GM12864 (cell line): ENCODE measurements at regions not wholly inside any gene's neighbourhood (a gene's known extent, or its start where the extent isn't known, plus 50 kb on each side); places are given as distances from the start of the nearest gene placed in this dataset.
"Not testable (repeated sequence)": the region's sequence is repeated elsewhere in the genome, so short reads cannot be mapped to it uniquely, and the experiment has no call there.

ENCODE experiments used
- DNase-seq: peaks from one replicate; pipeline ENCODE4 v3.0.0-alpha.2; 2011; ENCODE audit warnings: low read depth
- H3K4me3 ChIP-seq: 2 replicates; pipeline ENCODE4 v1.5.1; 2011; ENCODE audit warnings: mild to moderate bottlenecking, low read depth, low read length, control low read depth
- CTCF ChIP-seq: IDR thresholded peaks from 2 replicates; pipeline ENCODE4 v1.5.1; 2011; ENCODE audit warnings: low read depth, mild to moderate bottlenecking, moderate library complexity, low read length, control low read depth, inconsistent platforms; ENCODE audit errors: missing control alignments

- no peak for DNase-seq
- H3K4me3 ChIP-seq: no peak overlapping the region
- no peak for TF ChIP-seq CTCF
Observed at GRCh38 chr6:100305209-100305869, 159.4 kb downstream of the SIM1 start.

GRCh38 chr6:100304575-100304974 is 160.1 kb downstream of the SIM1 start:
- no peak for TF ChIP-seq CTCF
- no peak for DNase-seq

GRCh38 chr6:100301731-100302130 is 163.0 kb downstream of the SIM1 start:
- no peak for TF ChIP-seq CTCF
- no peak for DNase-seq
- no peak overlapping the region for H3K4me3 ChIP-seq

More at GRCh38 chr6:100304575-100304974, 160.1 kb downstream of the SIM1 start:
- no peak overlapping the region for H3K4me3 ChIP-seq

GRCh38 chr6:100300221-100300736 is 164.4 kb downstream of the SIM1 start:
- no peak for DNase-seq
- no peak for TF ChIP-seq CTCF
- no peak overlapping the region for H3K4me3 ChIP-seq

GRCh38 chr6:100296810-100297544 is 167.7 kb downstream of the SIM1 start:
- no peak overlapping the region for H3K4me3 ChIP-seq
- DNase-seq: no peak
- TF ChIP-seq CTCF: no peak

GRCh38 chr6:100295172-100295571 is 169.5 kb downstream of the SIM1 start:
- not testable (repeated sequence) for DNase-seq, H3K4me3 ChIP-seq

- no peak for TF ChIP-seq CTCF
- no peak overlapping the region for H3K4me3 ChIP-seq
- DNase-seq: no peak
Observed at GRCh38 chr6:100289285-100289684, 175.4 kb downstream of the SIM1 start.
